ENCODE measurements at regions not wholly inside any gene's neighbourhood (a gene's known extent, or its start where the extent isn't known, plus 50 kb on each side); places are given as distances from the start of the nearest gene placed in this dataset.

GRCh38 chr13:79736356-79736755 is 255.4 kb downstream of the NDFIP2 start:
- no peak for DNase-seq
- H2AFZ ChIP-seq (ENCODE audit: low read length) = no peak overlapping the region
- no peak overlapping the region for H2BK5ac ChIP-seq (ENCODE audit: insufficient read length, low read length)
- no peak overlapping the region for H3K18ac ChIP-seq (ENCODE audit: insufficient read length, low read depth, low read length)
- no peak overlapping the region for H4K5ac ChIP-seq (ENCODE audit: insufficient read length, low read depth, low read length)
- H2BK20ac ChIP-seq (ENCODE audit: low read depth, low read length, poor library complexity, severe bottlenecking) = no peak overlapping the region
- no peak overlapping the region for H3K56ac ChIP-seq (ENCODE audit: insufficient read length, low read depth, low read length)
- no peak overlapping the region for H3K4ac ChIP-seq (ENCODE audit: low read depth, low read length)
- H3K9me3 Mint-ChIP-seq = peaks cover 0 to 2% of the 10 kb centered on the region in 2 experiments; a peak in 1 of 5 replicates
- H3K27me3 ChIP-seq (ENCODE audit: insufficient read depth, low read length) = no peaks in the 10 kb centered on the region
- no peaks in the 10 kb centered on the region for H3K27me3 Mint-ChIP-seq (ENCODE audit: low read depth)
- no peaks in the 10 kb centered on the region for H3K4me1 ChIP-seq (ENCODE audit: insufficient read depth, low read length)
- H2BK12ac ChIP-seq (ENCODE audit: insufficient read length, low read depth, low read length) = no peak overlapping the region
- no CpG with 5 or more reads among the region's 1 CpG for WGBS (ENCODE audit: extremely low coverage, insufficient read length, low lambda C conversion rate)
- no peak overlapping the region for H4K8ac ChIP-seq (replicated peaks; ENCODE audit: insufficient read length, low read depth, low read length)
- no peaks in the 10 kb centered on the region for H4K20me1 ChIP-seq (ENCODE audit: control insufficient read depth, insufficient read depth, insufficient read length)
- no peak overlapping the region for H3K27ac ChIP-seq (ENCODE audit: insufficient read length, low read depth, low read length)
- H3K9me3 ChIP-seq (ENCODE audit: control insufficient read depth, low read depth, low read length) = no peaks in the 10 kb centered on the region
- H3K27ac Mint-ChIP-seq = no peak overlapping the region
- no peak overlapping the region for H3K4me3 Mint-ChIP-seq
- no peaks in the 10 kb centered on the region for H3K79me1 ChIP-seq (ENCODE audit: insufficient read depth, low read depth, low read length, poor library complexity, severe bottlenecking)
- H2BK15ac ChIP-seq (ENCODE audit: low read depth, low read length) = no peak overlapping the region
- H3K36me3 Mint-ChIP-seq (ENCODE audit: insufficient read depth in 1 of 3, low read depth in 3 of 3) = no peaks in the 10 kb centered on the region; a peak in 2 of 7 replicates
- no peaks in the 10 kb centered on the region for H3K23me2 ChIP-seq (ENCODE audit: insufficient read length, low read depth, low read length, poor library complexity, severe bottlenecking)
- no peaks in the 10 kb centered on the region for H3K4me1 Mint-ChIP-seq
- no peak overlapping the region for H3T11ph ChIP-seq (ENCODE audit: low read length)
- no peak overlapping the region for H3K23ac ChIP-seq (ENCODE audit: insufficient read length, low read depth, low read length)
- no peak overlapping the region for H3K9ac ChIP-seq (ENCODE audit: extremely low read depth, insufficient read length, low read length)
- H3K79me2 ChIP-seq (ENCODE audit: insufficient read depth, low read length) = no peaks in the 10 kb centered on the region
- no peak for TF ChIP-seq CTCF (conservative IDR thresholded peaks at IDR 0.05)
- no peak overlapping the region for H2BK120ac ChIP-seq (ENCODE audit: low read depth, low read length, poor library complexity, severe bottlenecking)
- no peak overlapping the region for H2AK5ac ChIP-seq (ENCODE audit: insufficient read length, low read length)
- H3K4me2 ChIP-seq (ENCODE audit: insufficient read depth, insufficient read length, low read length) = no peak overlapping the region
- no peak overlapping the region for H4K91ac ChIP-seq (ENCODE audit: insufficient read length, low read depth, low read length)
- peak overlapping the region; percentile 55; the same call in 1 of the 2 replicates for H3K14ac ChIP-seq (ENCODE audit: insufficient read depth, low read length)
